Endothelial cell of umbilical vein (primary cell): ENCODE measurements at regions not wholly inside any gene's neighbourhood (a gene's known extent, or its start where the extent isn't known, plus 50 kb on each side); places are given as distances from the start of the nearest gene placed in this dataset.

Experiments used
- BruUV-seq: library from RNA; stranded (reverse); fragments of 400-500 nt; replicated peaks from 2 replicates; lab custom pipeline; 2021; lab: Mats Ljungman, UMichigan
- CTCF ChIA-PET: fragments of 300-600, 350-600 bp; sonication (Branson Sonifier 250); formaldehyde crosslinking; loops from one replicate; lab custom pipeline; 2021; ENCODE audit warnings: antibody characterized with exemption, inconsistent platforms; lab: Charles Lee
- POLR2A ChIA-PET: fragments of 300-600, 350-600 bp; sonication (Branson Sonifier 250); formaldehyde crosslinking; loops from one replicate; lab custom pipeline; 2021; ENCODE audit warnings: antibody characterized with exemption, inconsistent platforms; lab: Charles Lee
- DNase-seq: peaks from one replicate; pipeline ENCODE4 v3.0.0-alpha.2; 2011; ENCODE audit warnings: low read depth, low spot score
- FAIRE-seq: peaks from 2 replicates; lab custom pipeline; 2011; peaks lifted over from hg19 to GRCh38; lab: Jason Lieb, UNC
- H2AFZ ChIP-seq: 2 replicates; pipeline ENCODE4 v1.6.0; 2012; ENCODE audit warnings: low read depth, low read length, control low read depth, inconsistent platforms
- H3K27ac ChIP-seq: 2 replicates; pipeline ENCODE4 v1.5.1; 2011; ENCODE audit warnings: low read depth, mild to moderate bottlenecking, control low read depth, low read length, moderate library complexity; ENCODE audit not compliant: insufficient read depth
- H3K27me3 ChIP-seq, 2 experiments: 2 replicates each; pipeline versions ENCODE4 v1.6.0 to v1.6.1; 2011; ENCODE audit warnings: low read length in 2 of 2, mixed read lengths in 1 of 2; ENCODE audit not compliant: control insufficient read depth in 2 of 2, insufficient read depth in 2 of 2
- H3K36me3 ChIP-seq, 2 experiments: 2 replicates in 1 of 2; 3 replicates in 1 of 2; pipeline ENCODE4 v1.5.1; 2011; ENCODE audit warnings: low read length in 2 of 2, mild to moderate bottlenecking in 1 of 2, moderate library complexity in 1 of 2; ENCODE audit not compliant: control insufficient read depth in 2 of 2, insufficient read depth in 2 of 2; ENCODE audit errors: extremely low read depth in 1 of 2
- H3K4me1 ChIP-seq: 3 replicates; pipeline ENCODE4 v1.5.1; 2011; ENCODE audit warnings: mild to moderate bottlenecking, low read length; ENCODE audit not compliant: control insufficient read depth, insufficient read depth; ENCODE audit errors: extremely low read depth
- H3K4me2 ChIP-seq: 2 replicates; pipeline ENCODE4 v1.6.1; 2011; ENCODE audit warnings: low read length, control low read depth, mixed read lengths; ENCODE audit not compliant: insufficient read depth
- H3K4me3 ChIP-seq, 3 experiments: fragments of 200-600 bp in 1 of 3; sonication (generic), shearing (Covaris generic) in 1 of 3; replicated peaks in 1 of 3; 2 replicates each; pipeline ENCODE4 v1.5.1; 2011 to 2016; ENCODE audit warnings: control low read depth in 3 of 3, low read length in 3 of 3, mild to moderate bottlenecking in 2 of 3, inconsistent platforms in 1 of 3, low read depth in 1 of 3, moderate library complexity in 1 of 3; ENCODE audit not compliant: insufficient read depth in 1 of 3
- H3K79me2 ChIP-seq: 2 replicates; pipeline ENCODE4 v1.6.0; 2012; ENCODE audit warnings: low read length, inconsistent platforms; ENCODE audit not compliant: control insufficient read depth, insufficient read depth
- H3K9ac ChIP-seq: replicated peaks from 2 replicates; pipeline ENCODE3; 2011; ENCODE audit warnings: low read length, control low read depth; ENCODE audit not compliant: insufficient read depth; ENCODE audit errors: extremely low read depth
- H3K9me1 ChIP-seq: replicated peaks from 3 replicates; pipeline ENCODE4 v1.6.0; 2011; ENCODE audit warnings: mild to moderate bottlenecking, low read length; ENCODE audit not compliant: control insufficient read depth, insufficient read depth; ENCODE audit errors: extremely low read depth
- H3K9me3 ChIP-seq: replicated peaks from 2 replicates; pipeline ENCODE4 v1.5.1; 2012; ENCODE audit warnings: low read length, inconsistent platforms; ENCODE audit not compliant: control insufficient read depth, insufficient read depth
- H4K20me1 ChIP-seq: replicated peaks from 2 replicates; pipeline ENCODE3; 2011; ENCODE audit warnings: mild to moderate bottlenecking, low read length; ENCODE audit not compliant: control insufficient read depth, insufficient read depth; ENCODE audit errors: extremely low read depth
- EZH2 ChIP-seq: IDR thresholded peaks from 2 replicates; pipeline ENCODE4 v1.6.1; 2012; ENCODE audit warnings: borderline replicate concordance, low read depth, mild to moderate bottlenecking, moderate library complexity, low read length, inconsistent platforms; ENCODE audit not compliant: severe bottlenecking
- FOS ChIP-seq: IDR thresholded peaks from 2 replicates; pipeline ENCODE4 v1.6.1; 2011; ENCODE audit warnings: mild to moderate bottlenecking, low read length, moderate library complexity, borderline replicate concordance; ENCODE audit not compliant: insufficient read depth
- GATA2 ChIP-seq: IDR thresholded peaks from 2 replicates; pipeline ENCODE4 v1.7.0; 2011; ENCODE audit warnings: low read depth, mild to moderate bottlenecking, moderate library complexity, mixed read lengths, low read length; ENCODE audit not compliant: insufficient read length, insufficient read depth
- JUN ChIP-seq: IDR thresholded peaks from 2 replicates; pipeline ENCODE4 v1.6.1; 2011; ENCODE audit warnings: borderline replicate concordance, low read depth; ENCODE audit not compliant: insufficient read length, insufficient read depth
- MYC ChIP-seq: IDR thresholded peaks from one replicate; pipeline ENCODE4 v1.6.1; 2011; ENCODE audit warnings: mild to moderate bottlenecking, low read depth, low read length
- POLR2A ChIP-seq: IDR thresholded peaks from 2 replicates; pipeline ENCODE4 v1.6.1; 2012; ENCODE audit warnings: low read depth, mild to moderate bottlenecking, control low read depth, low read length
- POLR2AphosphoS5 ChIP-seq: IDR thresholded peaks from 2 replicates; pipeline ENCODE4 v1.6.1; 2012; ENCODE audit warnings: low read depth, mild to moderate bottlenecking, control low read depth, low read length, moderate library complexity; ENCODE audit not compliant: insufficient read depth
- dilution Hi-C: fragments of 300-500 bp; cut with MboI; formaldehyde crosslinking; loops from one replicate; pipeline ENCODE4 v1.15.0; 2019; ENCODE audit warnings: low sequenced_read_pairs; ENCODE audit not compliant: extremely low pct_ligation_motif_present
- intact Hi-C: fragments of 100-400 bp; cut with micrococcal nuclease; formaldehyde crosslinking; loops from one replicate; pipeline ENCODE4 v1.10.0; 2022
- TF ChIP-seq, protein P1 (sequence below), 2 donors: IDR thresholded peaks; 1 replicate in 1 of 2; 2 replicates in 1 of 2; pipeline ENCODE4 v1.5.1; 2011; ENCODE audit warnings: low read length in 2 of 2, mild to moderate bottlenecking in 2 of 2, moderate library complexity in 2 of 2, control low read depth in 1 of 2, inconsistent platforms in 1 of 2, low read depth in 1 of 2; ENCODE audit not compliant: insufficient read depth in 1 of 2; ENCODE audit errors: extremely low read depth in 1 of 2
- TF ChIP-seq, protein P2 (sequence below): IDR thresholded peaks from 2 replicates; pipeline ENCODE4 v1.6.1; 2011; ENCODE audit not compliant: insufficient read depth, insufficient read length

DNA sequence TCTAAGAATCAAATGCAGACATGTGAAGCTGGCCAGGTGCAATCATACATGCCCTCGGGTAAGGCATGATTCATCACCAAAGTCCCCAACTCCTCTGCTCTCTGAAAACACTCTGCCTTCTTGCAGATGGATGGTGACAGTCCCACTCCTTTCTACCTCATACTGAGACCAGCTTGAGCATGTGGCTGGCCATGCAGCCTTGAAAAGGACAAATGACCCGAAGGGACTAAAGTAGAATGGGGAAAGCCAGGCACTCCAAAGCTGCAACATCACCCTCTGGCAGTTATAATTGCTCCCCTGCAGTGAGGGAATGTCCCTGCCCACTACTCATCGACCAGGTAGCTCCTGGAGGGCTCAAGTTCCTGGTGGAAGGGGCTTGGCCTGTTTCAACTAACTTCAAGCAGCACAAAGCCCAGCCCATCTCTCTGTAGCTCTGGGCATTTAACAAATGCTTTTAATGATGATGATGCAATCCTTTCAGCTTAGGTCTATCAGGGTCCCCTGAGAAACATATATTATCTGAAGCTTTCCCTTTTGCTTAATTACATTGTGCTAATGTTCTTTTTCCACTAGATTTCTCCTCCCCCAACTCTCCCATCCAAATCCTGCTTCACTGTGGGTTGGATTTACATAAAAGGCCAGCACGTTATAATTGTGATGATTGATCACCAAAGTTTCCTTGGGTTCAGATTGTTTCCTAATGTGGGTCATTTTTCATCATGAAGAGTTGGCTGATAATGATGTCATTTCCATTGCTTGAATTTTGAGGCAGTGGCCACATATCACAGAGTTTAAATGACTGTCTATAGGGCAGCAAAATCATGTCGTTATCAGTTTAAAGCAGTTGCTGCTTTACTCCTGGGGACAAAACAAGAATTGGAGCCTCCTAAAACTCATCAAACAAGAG is 436.5 kb upstream of the SLC30A5 start:
- no peak overlapping the region for H3K4me2 ChIP-seq
- H3K9me1 ChIP-seq, result no peaks in the 10 kb centered on the region
- ChIA-PET POLR2A (no interaction called here), CTCF (no interaction called here)
- dilution Hi-C loops, result no loop called here
- FAIRE-seq (no peak), DNase-seq (no peak)
- H3K4me1 ChIP-seq, result no peaks in the 10 kb centered on the region
- H3K4me3 ChIP-seq, result no peak overlapping the region
- BruUV-seq, result no TSS peak
- H3K79me2 ChIP-seq, result no peaks in the 10 kb centered on the region
- no peaks in the 10 kb centered on the region for H3K27me3 ChIP-seq
- H3K9ac ChIP-seq, result no peak overlapping the region
- H3K36me3 ChIP-seq, result no peaks in the 10 kb centered on the region
- TF ChIP-seq JUN, result no peak
- TF ChIP-seq MYC, result no peak
- TF ChIP-seq FOS, result no peak
- H3K27ac ChIP-seq, result no peak overlapping the region
- intact Hi-C loops, result no loop called here
- H4K20me1 ChIP-seq, result no peaks in the 10 kb centered on the region
- H2AFZ ChIP-seq, result no peak overlapping the region
- H3K9me3 ChIP-seq, result no peaks in the 10 kb centered on the region

DNA sequence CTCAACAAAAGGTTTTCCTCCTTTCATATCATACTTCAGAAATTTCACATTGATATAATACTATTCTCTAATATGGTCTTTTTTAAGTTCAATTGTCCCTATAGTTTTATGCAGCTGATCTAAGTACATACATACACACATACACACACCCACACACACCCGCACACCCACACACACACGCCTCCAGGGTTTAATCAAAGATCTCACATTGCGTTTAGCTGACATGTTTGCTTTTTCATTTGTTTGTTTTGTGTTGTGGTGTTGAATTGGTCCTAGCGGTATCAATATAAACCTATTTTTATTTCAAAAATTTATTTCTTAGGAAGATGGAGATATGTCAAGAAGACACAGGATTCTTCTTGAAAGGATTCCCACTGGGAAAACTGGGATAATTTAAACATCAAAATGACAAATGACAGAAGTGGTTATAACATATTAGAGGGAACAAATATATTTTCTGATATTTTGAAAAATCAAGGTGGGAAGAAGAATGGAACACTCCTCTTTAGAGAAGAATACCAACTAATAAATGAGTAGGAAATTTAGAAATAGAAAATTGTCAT is 434.9 kb upstream of the SLC30A5 start:
- no peak overlapping the region for H3K4me2 ChIP-seq
- no peak overlapping the region for H3K9ac ChIP-seq
- no peaks in the 10 kb centered on the region for H3K36me3 ChIP-seq
- H3K79me2 ChIP-seq, result no peaks in the 10 kb centered on the region
- ChIA-PET POLR2A (no interaction called here), CTCF (no interaction called here)
- TF ChIP-seq, protein P1, sequence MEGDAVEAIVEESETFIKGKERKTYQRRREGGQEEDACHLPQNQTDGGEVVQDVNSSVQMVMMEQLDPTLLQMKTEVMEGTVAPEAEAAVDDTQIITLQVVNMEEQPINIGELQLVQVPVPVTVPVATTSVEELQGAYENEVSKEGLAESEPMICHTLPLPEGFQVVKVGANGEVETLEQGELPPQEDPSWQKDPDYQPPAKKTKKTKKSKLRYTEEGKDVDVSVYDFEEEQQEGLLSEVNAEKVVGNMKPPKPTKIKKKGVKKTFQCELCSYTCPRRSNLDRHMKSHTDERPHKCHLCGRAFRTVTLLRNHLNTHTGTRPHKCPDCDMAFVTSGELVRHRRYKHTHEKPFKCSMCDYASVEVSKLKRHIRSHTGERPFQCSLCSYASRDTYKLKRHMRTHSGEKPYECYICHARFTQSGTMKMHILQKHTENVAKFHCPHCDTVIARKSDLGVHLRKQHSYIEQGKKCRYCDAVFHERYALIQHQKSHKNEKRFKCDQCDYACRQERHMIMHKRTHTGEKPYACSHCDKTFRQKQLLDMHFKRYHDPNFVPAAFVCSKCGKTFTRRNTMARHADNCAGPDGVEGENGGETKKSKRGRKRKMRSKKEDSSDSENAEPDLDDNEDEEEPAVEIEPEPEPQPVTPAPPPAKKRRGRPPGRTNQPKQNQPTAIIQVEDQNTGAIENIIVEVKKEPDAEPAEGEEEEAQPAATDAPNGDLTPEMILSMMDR (IDR thresholded peaks at IDR 0.05; ENCODE audit: extremely low read depth in 1 of 2, insufficient read depth in 1 of 2, low read depth in 1 of 2, low read length in 2 of 2), result no peak
- TF ChIP-seq EZH2 (no peak), POLR2AphosphoS5 (no peak), FOS (no peak), GATA2 (no peak), MYC (no peak), POLR2A (no peak), JUN (no peak)
- TF ChIP-seq, protein P2, sequence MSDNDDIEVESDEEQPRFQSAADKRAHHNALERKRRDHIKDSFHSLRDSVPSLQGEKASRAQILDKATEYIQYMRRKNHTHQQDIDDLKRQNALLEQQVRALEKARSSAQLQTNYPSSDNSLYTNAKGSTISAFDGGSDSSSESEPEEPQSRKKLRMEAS, result no peak
- dilution Hi-C loops, result no loop called here
- no TSS peak for BruUV-seq
- H3K27ac ChIP-seq, result no peak overlapping the region
- FAIRE-seq (no peak), DNase-seq (no peak)
- intact Hi-C loops, result no loop called here
- H3K27me3 ChIP-seq, result no peaks in the 10 kb centered on the region
- no peak overlapping the region for H3K4me3 ChIP-seq
- no peak overlapping the region for H2AFZ ChIP-seq
- H3K4me1 ChIP-seq, result no peaks in the 10 kb centered on the region
- H3K9me3 ChIP-seq, result no peaks in the 10 kb centered on the region
- H4K20me1 ChIP-seq, result no peaks in the 10 kb centered on the region
- H3K9me1 ChIP-seq, result no peaks in the 10 kb centered on the region
